CD4-positive, alpha-beta T cell treated with Interleukin-17A for 4 hours (primary cell): ENCODE measurements at regions not wholly inside any gene's neighbourhood (a gene's known extent, or its start where the extent isn't known, plus 50 kb on each side); places are given as distances from the start of the nearest gene placed in this dataset.

Source experiments
- DNase-seq: peaks from one replicate; pipeline ENCODE4 v3.0.0-alpha.2; 2020; ENCODE audit warnings: mixed read lengths

GRCh38 chr5:61263561-61264272 is 68.3 kb upstream of the ZSWIM6 start:
- no peak for DNase-seq

- no peak for DNase-seq
Observed at GRCh38 chr5:61264273-61264661, 67.8 kb upstream of the ZSWIM6 start.

- DNase-seq, result no peak
Observed at GRCh38 chr5:61267116-61267515, 64.9 kb upstream of the ZSWIM6 start.

- no peak for DNase-seq
Observed at GRCh38 chr5:61268871-61269270, 63.2 kb upstream of the ZSWIM6 start.

- DNase-seq, result no peak
Observed at GRCh38 chr5:61270510-61271165, 61.4 kb upstream of the ZSWIM6 start.

- DNase-seq, result no peak
Observed at GRCh38 chr5:61272688-61273087, 59.4 kb upstream of the ZSWIM6 start.

- DNase-seq, result no peak
Observed at GRCh38 chr5:61273279-61273975, 58.6 kb upstream of the ZSWIM6 start.

- no peak for DNase-seq
Observed at GRCh38 chr5:61274511-61274911, 57.5 kb upstream of the ZSWIM6 start.

GRCh38 chr5:61275841-61276240 is 56.2 kb upstream of the ZSWIM6 start:
- peak; percentile 40 for DNase-seq

GRCh38 chr5:61277190-61277589 is 54.9 kb upstream of the ZSWIM6 start:
- peak; percentile 4 for DNase-seq

GRCh38 chr5:61277781-61278180 is 54.3 kb upstream of the ZSWIM6 start:
- DNase-seq, result no peak

- no peak for DNase-seq
Observed at GRCh38 chr5:61279725-61280124, 52.3 kb upstream of the ZSWIM6 start.

GRCh38 chr5:61280205-61280604 is 51.9 kb upstream of the ZSWIM6 start:
- DNase-seq, result peak; percentile 26

GRCh38 chr5:61280761-61281427 is 51.2 kb upstream of the ZSWIM6 start:
- no peak for DNase-seq

GRCh38 chr5:61281686-61282085 is 50.4 kb upstream of the ZSWIM6 start:
- no peak for DNase-seq
